DOHH2 (cell line): ENCODE measurements at regions not wholly inside any gene's neighbourhood (a gene's known extent, or its start where the extent isn't known, plus 50 kb on each side); places are given as distances from the start of the nearest gene placed in this dataset.

Source experiments
- H3F3A ChIP-seq: fragments of 200-600 bp; sonication (generic), shearing (Covaris generic); 2 replicates; pipeline ENCODE4 v1.6.0; 2016; ENCODE audit warnings: antibody characterized with exemption, mild to moderate bottlenecking; ENCODE audit not compliant: control insufficient read depth, insufficient read depth
- H3K27ac ChIP-seq: fragments of 200-600 bp; sonication (generic); 2 replicates; pipeline ENCODE4 v1.5.1; 2014; ENCODE audit warnings: low read depth, mild to moderate bottlenecking, low read length, moderate library complexity
- H3K27me3 ChIP-seq: fragments of 200-600 bp; sonication (generic); 2 replicates; pipeline ENCODE4 v1.6.1; 2014; ENCODE audit warnings: mild to moderate bottlenecking, low read length, mixed read lengths; ENCODE audit not compliant: control insufficient read depth
- H3K36me3 ChIP-seq: fragments of 200-600 bp; sonication (generic); 2 replicates; pipeline ENCODE4 v1.6.1; 2014; ENCODE audit warnings: mild to moderate bottlenecking, low read length, moderate library complexity, mixed read lengths; ENCODE audit not compliant: control insufficient read depth
- H3K4me1 ChIP-seq: fragments of 200-600 bp; sonication (generic); 2 replicates; pipeline ENCODE4 v1.6.1; 2014; ENCODE audit warnings: mild to moderate bottlenecking, low read length, mixed read lengths; ENCODE audit not compliant: control insufficient read depth
- H3K4me2 ChIP-seq: fragments of 200-600 bp; sonication (generic); 2 replicates; pipeline ENCODE4 v1.6.0; 2014; ENCODE audit warnings: mild to moderate bottlenecking, low read length, moderate library complexity
- H3K4me3 ChIP-seq: fragments of 200-600 bp; sonication (generic); 2 replicates; pipeline ENCODE4 v1.5.1; 2014; ENCODE audit warnings: mild to moderate bottlenecking, low read length, mixed read lengths
- H3K79me2 ChIP-seq: fragments of 200-600 bp; sonication (generic); 2 replicates; pipeline ENCODE4 v1.6.1; 2014; ENCODE audit warnings: mild to moderate bottlenecking, low read length, mixed read lengths; ENCODE audit not compliant: control insufficient read depth
- H3K9me2 ChIP-seq: fragments of 200-600 bp; sonication (generic); replicated peaks from 2 replicates; pipeline ENCODE4 v1.6.1; 2014; ENCODE audit warnings: mild to moderate bottlenecking, low read length, mixed read lengths; ENCODE audit not compliant: control insufficient read depth
- H3K9me3 ChIP-seq: fragments of 200-600 bp; sonication (generic); 2 replicates; pipeline ENCODE4 v1.6.1; 2014; ENCODE audit warnings: antibody characterized with exemption, low read length, mixed read lengths; ENCODE audit not compliant: control insufficient read depth, insufficient read depth
- H4K20me1 ChIP-seq: fragments of 200-600 bp; sonication (generic); 2 replicates; pipeline ENCODE4 v1.6.0; 2014; ENCODE audit warnings: low read depth, mild to moderate bottlenecking, antibody characterized with exemption, low read length, moderate library complexity; ENCODE audit not compliant: control insufficient read depth, insufficient read depth
- CTCF ChIP-seq: fragments of 200-600 bp; sonication (generic); IDR thresholded peaks from one replicate; pipeline ENCODE4 v1.5.1; 2014; ENCODE audit warnings: antibody characterized with exemption, mild to moderate bottlenecking, low read depth, low read length; ENCODE audit not compliant: poor library complexity, severe bottlenecking
- EZH2phosphoT487 ChIP-seq: fragments of 200-600 bp; sonication (generic); IDR thresholded peaks from 2 replicates; pipeline ENCODE4 v1.6.1; 2017; ENCODE audit warnings: borderline replicate concordance, mild to moderate bottlenecking, antibody characterized with exemption, low read length, moderate library complexity, mixed read lengths

GRCh38 chr20:54980103-54980960 lies 504.9 kb downstream of the DOK5 start:
- no peak for TF ChIP-seq EZH2phosphoT487
- peak; percentile 56 for TF ChIP-seq CTCF
- no peaks in the 10 kb centered on the region for H4K20me1 ChIP-seq
- no peaks in the 10 kb centered on the region for H3K9me2 ChIP-seq
- no peak overlapping the region for H3K4me2 ChIP-seq
- H3F3A ChIP-seq: no peaks in the 10 kb centered on the region
- no peaks in the 10 kb centered on the region for H3K79me2 ChIP-seq
- no peak overlapping the region for H3K4me3 ChIP-seq
- H3K27ac ChIP-seq: no peak overlapping the region
- H3K27me3 ChIP-seq: no peaks in the 10 kb centered on the region
- no peaks in the 10 kb centered on the region for H3K9me3 ChIP-seq
- H3K4me1 ChIP-seq: no peaks in the 10 kb centered on the region
- H3K36me3 ChIP-seq: no peaks in the 10 kb centered on the region

GRCh38 chr20:54950304-54950703 lies 474.9 kb downstream of the DOK5 start:
- H3K4me3 ChIP-seq: no peak overlapping the region
- H3K4me1 ChIP-seq: no peaks in the 10 kb centered on the region
- H3K9me2 ChIP-seq: no peaks in the 10 kb centered on the region
- H3K27me3 ChIP-seq: no peaks in the 10 kb centered on the region
- no peaks in the 10 kb centered on the region for H3K9me3 ChIP-seq
- TF ChIP-seq CTCF (no peak), EZH2phosphoT487 (no peak)
- no peak overlapping the region for H3K4me2 ChIP-seq
- no peaks in the 10 kb centered on the region for H3F3A ChIP-seq
- H3K36me3 ChIP-seq: no peaks in the 10 kb centered on the region
- H4K20me1 ChIP-seq: no peaks in the 10 kb centered on the region
- no peak overlapping the region for H3K27ac ChIP-seq
- no peaks in the 10 kb centered on the region for H3K79me2 ChIP-seq

GRCh38 chr20:54941666-54942065 lies 466.3 kb downstream of the DOK5 start:
- Histone ChIP-seq H3K4me3 (no peak overlapping the region), H4K20me1 (no peaks in the 10 kb centered on the region), H3K9me2 (no peaks in the 10 kb centered on the region), H3K4me1 (no peaks in the 10 kb centered on the region), H3K36me3 (no peaks in the 10 kb centered on the region), H3F3A (no peaks in the 10 kb centered on the region), H3K27me3 (no peaks in the 10 kb centered on the region), H3K27ac (no peak overlapping the region), H3K4me2 (no peak overlapping the region), H3K9me3 (no peaks in the 10 kb centered on the region), H3K79me2 (no peaks in the 10 kb centered on the region)
- TF ChIP-seq EZH2phosphoT487 (no peak), CTCF (no peak)
